Ishikawa (cell line): ENCODE measurements at regions not wholly inside any gene's neighbourhood (a gene's known extent, or its start where the extent isn't known, plus 50 kb on each side); places are given as distances from the start of the nearest gene placed in this dataset.

Source experiments
- EP300 ChIP-seq: IDR thresholded peaks from 2 replicates; pipeline ENCODE4 v1.6.1; 2012; ENCODE audit warnings: borderline replicate concordance
- FOXM1 ChIP-seq: IDR thresholded peaks from 2 replicates; pipeline ENCODE4 v1.6.1; 2012; ENCODE audit warnings: low read depth, borderline replicate concordance
- TCF12 ChIP-seq: IDR thresholded peaks from 2 replicates; pipeline ENCODE4 v1.6.1; 2012; ENCODE audit warnings: low read depth
- ZBTB7A ChIP-seq: IDR thresholded peaks from 2 replicates; pipeline ENCODE4 v1.6.1; 2012; ENCODE audit warnings: low read depth
- TF ChIP-seq, protein P1 (sequence below): IDR thresholded peaks from 2 replicates; pipeline ENCODE4 v1.6.1; 2012

DNA sequence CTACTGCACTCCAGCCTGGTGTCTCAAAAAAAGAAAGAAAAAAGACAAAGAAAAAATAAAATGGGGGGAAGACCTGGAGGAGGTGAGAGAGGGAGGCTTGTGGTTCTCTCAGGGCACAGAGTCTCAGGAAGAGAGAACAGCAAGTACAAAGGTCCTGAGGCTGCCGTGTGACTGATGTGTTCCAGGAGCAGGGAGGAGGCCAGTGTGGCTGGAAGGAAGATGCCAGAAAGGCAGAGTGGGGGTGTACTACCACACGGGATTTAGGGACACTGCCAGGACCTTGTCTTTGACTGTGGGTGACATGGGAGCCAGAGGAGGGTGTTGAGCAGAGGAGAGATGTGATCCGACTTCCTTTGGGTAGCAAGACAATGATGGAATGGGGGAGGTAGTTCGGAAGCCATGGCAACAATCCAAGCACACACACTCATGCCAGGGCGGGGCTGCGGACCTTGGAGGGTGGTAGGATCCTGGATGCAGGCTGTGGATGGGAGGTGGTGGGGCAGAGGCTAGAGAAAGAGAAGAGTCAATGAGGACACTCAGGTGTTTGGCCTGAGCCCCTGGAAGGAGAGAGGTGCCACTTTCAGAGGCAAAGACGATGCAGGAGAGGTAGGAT, 136.4 kb upstream of the PTPN1 start:
- TF ChIP-seq, protein P1, sequence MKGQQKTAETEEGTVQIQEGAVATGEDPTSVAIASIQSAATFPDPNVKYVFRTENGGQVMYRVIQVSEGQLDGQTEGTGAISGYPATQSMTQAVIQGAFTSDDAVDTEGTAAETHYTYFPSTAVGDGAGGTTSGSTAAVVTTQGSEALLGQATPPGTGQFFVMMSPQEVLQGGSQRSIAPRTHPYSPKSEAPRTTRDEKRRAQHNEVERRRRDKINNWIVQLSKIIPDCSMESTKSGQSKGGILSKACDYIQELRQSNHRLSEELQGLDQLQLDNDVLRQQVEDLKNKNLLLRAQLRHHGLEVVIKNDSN: no peak
- TF ChIP-seq TCF12: no peak
- no peak for TF ChIP-seq FOXM1
- no peak for TF ChIP-seq ZBTB7A
- no peak for TF ChIP-seq EP300
